Thyroid gland (tissue), 4 donors: ENCODE measurements at regions not wholly inside any gene's neighbourhood (a gene's known extent, or its start where the extent isn't known, plus 50 kb on each side); places are given as distances from the start of the nearest gene placed in this dataset.

ENCODE experiments used
- DNase-seq, 2 donors: peaks; one replicate each; pipeline ENCODE4 v3.0.0-alpha.2; 2019
- H3K27ac ChIP-seq, 3 donors: fragments of 200-600 bp; sonication (generic); 1 replicate in 2 of 3; 2 replicates in 1 of 3; pipeline ENCODE4 v1.5.1; 2016 to 2019; ENCODE audit warnings: mild to moderate bottlenecking in 1 of 3, moderate library complexity in 1 of 3
- H3K27me3 ChIP-seq: fragments of 200-600 bp; sonication (generic); one replicate; pipeline ENCODE4 v1.5.1; 2019
- H3K36me3 ChIP-seq, 2 donors: fragments of 200-600 bp; sonication (generic); one replicate each; pipeline ENCODE4 v1.5.1; 2016 to 2019
- H3K4me1 ChIP-seq, 2 donors: fragments of 200-600 bp; sonication (generic); one replicate each; pipeline ENCODE4 v1.5.1; 2017 to 2019
- H3K4me3 ChIP-seq, 3 donors: fragments of 200-600 bp; sonication (generic); replicated peaks in 1 of 3; 1 replicate in 2 of 3; 2 replicates in 1 of 3; pipeline ENCODE4 v1.5.1; 2016; ENCODE audit warnings: mild to moderate bottlenecking in 1 of 3
- H3K9me3 ChIP-seq: fragments of 200-600 bp; sonication (generic); one replicate; pipeline ENCODE4 v1.5.1; 2017
- CTCF ChIP-seq, 6 experiments: fragments of 200-600 bp in 3 of 6; fragments of 450-650 bp in 3 of 6; sonication (generic) in 3 of 6; IDR thresholded peaks; one replicate each; pipeline ENCODE4 v1.5.1; 2016 to 2019; ENCODE audit warnings: antibody characterized with exemption in 6 of 6, mild to moderate bottlenecking in 2 of 6, inconsistent platforms in 1 of 6, moderate library complexity in 1 of 6
- POLR2A ChIP-seq, 2 donors: fragments of 450-650 bp; IDR thresholded peaks; one replicate each; pipeline ENCODE4 v1.6.1; 2017; ENCODE audit warnings: antibody characterized with exemption in 2 of 2, mild to moderate bottlenecking in 2 of 2, moderate library complexity in 1 of 2
- whole genome bisulfite sequencing, 2 donors: methylation state at CpG; one replicate each; pipeline ENCODE4 v1.1.5; 2017; 5-methylcytosine and 5-hydroxymethylcytosine counted together
- intact Hi-C: fragments of 100-400 bp; cut with DNase I; formaldehyde crosslinking; loops from one replicate; pipeline ENCODE4 v1.15.1; 2023

GRCh38 chr4:132709056-132709455, 440.0 kb upstream of the PCDH10 start:
- Histone ChIP-seq H3K27me3 (no peaks in the 10 kb centered on the region), H3K4me1 (no peaks in the 10 kb centered on the region), H3K27ac (no peak overlapping the region), H3K36me3 (no peaks in the 10 kb centered on the region), H3K4me3 (no peak overlapping the region), H3K9me3 (no peaks in the 10 kb centered on the region)
- intact Hi-C loops = no loop called here
- DNase-seq = no peak
- WGBS, 2 donors = 59 to 70% methylated on average over 1 of the region's 1 CpG
- TF ChIP-seq POLR2A (IDR thresholded peaks at IDR 0.05) (no peak), CTCF (IDR thresholded peaks at IDR 0.05) (no peak)

GRCh38 chr4:132710971-132711370, 438.1 kb upstream of the PCDH10 start:
- 93% methylated on average over 2 of the region's 2 CpGs for WGBS, 2 donors
- Histone ChIP-seq H3K9me3 (no peaks in the 10 kb centered on the region), H3K4me1 (no peaks in the 10 kb centered on the region), H3K27ac (no peak overlapping the region), H3K27me3 (no peaks in the 10 kb centered on the region), H3K4me3 (no peak overlapping the region), H3K36me3 (no peaks in the 10 kb centered on the region)
- no peak for DNase-seq
- intact Hi-C loops = no loop called here
- TF ChIP-seq CTCF (IDR thresholded peaks at IDR 0.05) (no peak), POLR2A (IDR thresholded peaks at IDR 0.05) (no peak)

- WGBS, 2 donors = 91 to 93% methylated on average over 3 of the region's 3 CpGs
- no peaks in the 10 kb centered on the region for H3K4me1 ChIP-seq
- H3K4me3 ChIP-seq = no peak overlapping the region
These were observed 411.8 kb upstream of the PCDH10 start for GRCh38 chr4:132737344-132737743.

GRCh38 chr4:132759199-132759780, 389.8 kb upstream of the PCDH10 start:
- no peak for TF ChIP-seq CTCF (IDR thresholded peaks at IDR 0.05)
- no peak for TF ChIP-seq POLR2A (IDR thresholded peaks at IDR 0.05)
- intact Hi-C loops = no loop called here
- H3K4me1 ChIP-seq = no peaks in the 10 kb centered on the region
- H3K9me3 ChIP-seq = no peaks in the 10 kb centered on the region
- H3K27ac ChIP-seq = no peak overlapping the region
- no peaks in the 10 kb centered on the region for H3K36me3 ChIP-seq
- no peak overlapping the region for H3K4me3 ChIP-seq
- H3K27me3 ChIP-seq = no peaks in the 10 kb centered on the region
- no peak for DNase-seq

More at GRCh38 chr4:132737344-132737743, 411.8 kb upstream of the PCDH10 start:
- DNase-seq = no peak
- Histone ChIP-seq H3K27ac (no peak overlapping the region), H3K36me3 (no peaks in the 10 kb centered on the region), H3K27me3 (no peaks in the 10 kb centered on the region), H3K9me3 (no peaks in the 10 kb centered on the region)
- TF ChIP-seq CTCF (IDR thresholded peaks at IDR 0.05) (no peak), POLR2A (IDR thresholded peaks at IDR 0.05) (no peak)
- intact Hi-C loops = no loop called here

- intact Hi-C loops = no loop called here
- H3K27ac ChIP-seq = no peak overlapping the region
- no peak for TF ChIP-seq POLR2A (IDR thresholded peaks at IDR 0.05)
- no peak for TF ChIP-seq CTCF (IDR thresholded peaks at IDR 0.05)
- H3K9me3 ChIP-seq = no peaks in the 10 kb centered on the region
- WGBS, 2 donors = 80 to 93% methylated on average over 2 of the region's 2 CpGs
- no peaks in the 10 kb centered on the region for H3K36me3 ChIP-seq
- H3K4me3 ChIP-seq = no peak overlapping the region
- DNase-seq = no peak
- H3K27me3 ChIP-seq = no peaks in the 10 kb centered on the region
- no peaks in the 10 kb centered on the region for H3K4me1 ChIP-seq
These were observed 385.6 kb upstream of the PCDH10 start for GRCh38 chr4:132763465-132763864.
